K562 (cell line): ENCODE measurements at regions not wholly inside any gene's neighbourhood (a gene's known extent, or its start where the extent isn't known, plus 50 kb on each side); places are given as distances from the start of the nearest gene placed in this dataset.

ENCODE experiments used
- BDP1 ChIP-seq: IDR thresholded peaks from 3 replicates; pipeline ENCODE4 v1.6.1; 2011; ENCODE audit not compliant: insufficient read length, insufficient read depth
- CHD1 ChIP-seq: fragments of 200-600 bp; sonication (generic); IDR thresholded peaks from one replicate; pipeline ENCODE4 v1.6.1; 2012; ENCODE audit warnings: mild to moderate bottlenecking, moderate library complexity, low read length, inconsistent platforms
- HEY1 ChIP-seq: fragments of 250-450 bp; sonication (Bioruptor Pico); IDR thresholded peaks from 2 replicates; pipeline ENCODE4 v1.5.0; 2020; ENCODE audit warnings: mild to moderate bottlenecking, moderate library complexity, borderline replicate concordance
- MBD1 ChIP-seq: fragments of 250-450 bp; sonication (Bioruptor Pico); IDR thresholded peaks from 2 replicates; pipeline ENCODE4 v1.8.0; 2022; ENCODE audit warnings: inconsistent platforms
- MGA ChIP-seq: fragments of 450-650 bp; IDR thresholded peaks from 2 replicates; pipeline ENCODE4 v1.6.1; 2016; ENCODE audit warnings: mild to moderate bottlenecking, moderate library complexity
- MLLT1 ChIP-seq, 2 experiments: fragments of 450-650 bp; IDR thresholded peaks; 2 replicates each; pipeline ENCODE4 v1.6.1; 2016
- POLR2G ChIP-seq: fragments of 200-400 bp; formaldehyde crosslinking; IDR thresholded peaks from 2 replicates; pipeline ENCODE4 v1.6.1; 2017; ENCODE audit warnings: low read depth, mild to moderate bottlenecking, antibody characterized with exemption, low read length, moderate library complexity
- TEAD2 ChIP-seq: fragments of 450-650 bp; IDR thresholded peaks from 2 replicates; pipeline ENCODE4 v1.6.1; 2016; ENCODE audit warnings: missing genetic modification characterization, control low read depth, missing compliant biosample characterization
- ZNF431 ChIP-seq: sonication (generic); formaldehyde crosslinking; IDR thresholded peaks from 2 replicates; pipeline ENCODE4 v1.8.0; 2022; ENCODE audit warnings: mild to moderate bottlenecking, missing genetic modification reagents
- TF ChIP-seq, protein P1 (sequence below): fragments of 450-650 bp; formaldehyde crosslinking; IDR thresholded peaks from 2 replicates; pipeline ENCODE4 v1.4.0; 2020; ENCODE audit warnings: mild to moderate bottlenecking, mixed read lengths

- TF ChIP-seq, protein P1, sequence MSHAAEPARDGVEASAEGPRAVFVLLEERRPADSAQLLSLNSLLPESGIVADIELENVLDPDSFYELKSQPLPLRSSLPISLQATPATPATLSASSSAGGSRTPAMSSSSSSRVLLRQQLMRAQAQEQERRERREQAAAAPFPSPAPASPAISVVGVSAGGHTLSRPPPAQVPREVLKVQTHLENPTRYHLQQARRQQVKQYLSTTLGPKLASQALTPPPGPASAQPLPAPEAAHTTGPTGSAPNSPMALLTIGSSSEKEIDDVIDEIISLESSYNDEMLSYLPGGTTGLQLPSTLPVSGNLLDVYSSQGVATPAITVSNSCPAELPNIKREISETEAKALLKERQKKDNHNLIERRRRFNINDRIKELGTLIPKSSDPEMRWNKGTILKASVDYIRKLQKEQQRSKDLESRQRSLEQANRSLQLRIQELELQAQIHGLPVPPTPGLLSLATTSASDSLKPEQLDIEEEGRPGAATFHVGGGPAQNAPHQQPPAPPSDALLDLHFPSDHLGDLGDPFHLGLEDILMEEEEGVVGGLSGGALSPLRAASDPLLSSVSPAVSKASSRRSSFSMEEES = no peak
- TF ChIP-seq BDP1 = no peak
- no peak for TF ChIP-seq MBD1 (CRISPR knock-in tag)
- TF ChIP-seq CHD1 = no peak
- no peak for TF ChIP-seq TEAD2
- no peak for TF ChIP-seq HEY1 (CRISPR knock-in tag)
- TF ChIP-seq MGA = peak; percentile 30; the same call in 1 of the 2 replicates
- TF ChIP-seq POLR2G = no peak
- 0 out of 4 replicates have a peak, but pooled peaks of 1 of the 2 experiments have one; percentile 39 for TF ChIP-seq MLLT1 (IDR thresholded peaks at IDR 0.05)
- TF ChIP-seq ZNF431 = no peak
Measured at GRCh38 chr3:72290859-72291638, 506.1 kb upstream of the PROK2 start (continued).
